Mesenchymal stem cell (in vitro differentiated cells and primary cell): ENCODE measurements at regions not wholly inside any gene's neighbourhood (a gene's known extent, or its start where the extent isn't known, plus 50 kb on each side); places are given as distances from the start of the nearest gene placed in this dataset.
A peak's percentile ranks its signal among the peaks of the same experiment; 100 is the strongest.

ENCODE experiments used
- DNase-seq: peaks from one replicate; pipeline ENCODE4 v3.0.0-alpha.2; 2013
- H2AFZ ChIP-seq: one replicate; pipeline ENCODE4 v1.6.1; 2013; ENCODE audit warnings: low read depth, mild to moderate bottlenecking, control low read depth, inconsistent platforms, low read length, moderate library complexity
- H2AK5ac ChIP-seq: 2 replicates; pipeline ENCODE4 v1.6.1; 2013; ENCODE audit warnings: low read length, moderate library complexity, mild to moderate bottlenecking, inconsistent platforms; ENCODE audit not compliant: severe bottlenecking
- H2BK120ac ChIP-seq: one replicate; pipeline ENCODE4 v1.6.1; 2013; ENCODE audit warnings: low read depth, mild to moderate bottlenecking, inconsistent platforms, low read length, moderate library complexity
- H2BK12ac ChIP-seq, 2 experiments: one replicate each; pipeline ENCODE4 v1.6.1; 2013; ENCODE audit warnings: inconsistent platforms in 2 of 2, low read length in 2 of 2, mild to moderate bottlenecking in 2 of 2, moderate library complexity in 2 of 2, control low read depth in 1 of 2
- H2BK15ac ChIP-seq: one replicate; pipeline ENCODE4 v1.6.1; 2013; ENCODE audit warnings: mild to moderate bottlenecking, low read depth, inconsistent platforms; ENCODE audit not compliant: poor library complexity, severe bottlenecking
- H2BK5ac ChIP-seq: 2 replicates; pipeline ENCODE4 v1.6.1; 2013; ENCODE audit warnings: low read depth, mild to moderate bottlenecking, low read length, control low read depth, inconsistent platforms; ENCODE audit not compliant: poor library complexity, severe bottlenecking
- H3K14ac ChIP-seq, 2 experiments: one replicate each; pipeline ENCODE4 v1.6.1; 2013; ENCODE audit warnings: inconsistent platforms in 2 of 2, low read length in 2 of 2, control low read depth in 1 of 2, mild to moderate bottlenecking in 1 of 2, moderate library complexity in 1 of 2
- H3K18ac ChIP-seq, 2 experiments: one replicate each; pipeline ENCODE4 v1.6.1; 2013; ENCODE audit warnings: inconsistent platforms in 2 of 2, low read length in 2 of 2, control low read depth in 1 of 2, low read depth in 1 of 2, mild to moderate bottlenecking in 1 of 2
- H3K23ac ChIP-seq, 2 experiments: one replicate each; pipeline ENCODE4 v1.6.1; 2013; ENCODE audit warnings: inconsistent platforms in 2 of 2, low read length in 2 of 2, mild to moderate bottlenecking in 2 of 2, moderate library complexity in 2 of 2, control low read depth in 1 of 2
- H3K27ac ChIP-seq: 2 replicates; pipeline ENCODE4 v1.5.1; 2013; ENCODE audit warnings: mild to moderate bottlenecking, moderate library complexity, low read length, control low read depth, inconsistent platforms; ENCODE audit not compliant: poor library complexity, severe bottlenecking
- H3K27me3 ChIP-seq, 2 experiments: 2 replicates each; pipeline versions ENCODE4 v1.6.1 to v1.7.0; 2013; ENCODE audit warnings: low read length in 2 of 2, mild to moderate bottlenecking in 2 of 2, moderate library complexity in 2 of 2, control low read depth in 1 of 2, inconsistent platforms in 1 of 2; ENCODE audit not compliant: control insufficient read depth in 1 of 2, insufficient read depth in 1 of 2
- H3K36me3 ChIP-seq, 2 experiments: 2 replicates each; pipeline versions ENCODE4 v1.6.1 to v1.7.0; 2013; ENCODE audit warnings: low read length in 2 of 2, control low read depth in 1 of 2, inconsistent platforms in 1 of 2, low read depth in 1 of 2, mild to moderate bottlenecking in 1 of 2; ENCODE audit not compliant: insufficient read depth in 2 of 2, control insufficient read depth in 1 of 2
- H3K4ac ChIP-seq, 2 experiments: one replicate each; pipeline ENCODE4 v1.6.1; 2013; ENCODE audit warnings: inconsistent platforms in 2 of 2, low read length in 2 of 2, mild to moderate bottlenecking in 2 of 2, moderate library complexity in 2 of 2, control low read depth in 1 of 2, low read depth in 1 of 2
- H3K4me1 ChIP-seq: 2 replicates; pipeline ENCODE4 v1.6.1; 2013; ENCODE audit warnings: low read depth, low read length, control low read depth; ENCODE audit not compliant: control insufficient read depth, insufficient read depth
- H3K4me2 ChIP-seq: 2 replicates; pipeline ENCODE4 v1.6.1; 2013; ENCODE audit warnings: low read length, mild to moderate bottlenecking, inconsistent platforms; ENCODE audit not compliant: poor library complexity, severe bottlenecking
- H3K4me3 ChIP-seq, 2 experiments: 2 replicates each; pipeline versions ENCODE4 v1.5.1 to v1.7.0; 2013; ENCODE audit warnings: low read length in 2 of 2, mild to moderate bottlenecking in 2 of 2, control low read depth in 1 of 2, low read depth in 1 of 2; ENCODE audit not compliant: insufficient read depth in 1 of 2
- H3K79me1 ChIP-seq: replicated peaks from 2 replicates; pipeline ENCODE4 v1.6.1; 2013; ENCODE audit warnings: mild to moderate bottlenecking, control low read depth, low read length, inconsistent platforms; ENCODE audit not compliant: poor library complexity, severe bottlenecking
- H3K9ac ChIP-seq: 2 replicates; pipeline ENCODE4 v1.7.0; 2013; ENCODE audit warnings: mild to moderate bottlenecking, low read length, moderate library complexity
- H3K9me3 ChIP-seq: 2 replicates; pipeline ENCODE4 v1.7.0; 2013; ENCODE audit warnings: mild to moderate bottlenecking, low read length; ENCODE audit not compliant: control insufficient read depth
- H4K8ac ChIP-seq: one replicate; pipeline ENCODE4 v1.6.1; 2013; ENCODE audit warnings: inconsistent platforms, mild to moderate bottlenecking, low read length, moderate library complexity
- H4K91ac ChIP-seq: one replicate; pipeline ENCODE4 v1.6.1; 2013; ENCODE audit warnings: mild to moderate bottlenecking, low read length, inconsistent platforms
- WGBS: methylation state at CpG from one replicate; pipeline ENCODE4 v1.1.7; 2013; ENCODE audit warnings: mixed read lengths; 5-methylcytosine and 5-hydroxymethylcytosine counted together

- H3K4me2 ChIP-seq = no peak overlapping the region
- no peak overlapping the region for H4K91ac ChIP-seq
- no peak overlapping the region for H2BK15ac ChIP-seq
- H3K27ac ChIP-seq = no peak overlapping the region
- H2AFZ ChIP-seq = no peak overlapping the region
- no peak overlapping the region for H2BK5ac ChIP-seq
- no peak overlapping the region for H2BK12ac ChIP-seq
- no peak overlapping the region for H2AK5ac ChIP-seq
- H3K4me1 ChIP-seq = no peaks in the 10 kb centered on the region
- H3K4ac ChIP-seq = no peak overlapping the region
- H3K9me3 ChIP-seq = no peaks in the 10 kb centered on the region
- H3K36me3 ChIP-seq = no peaks in the 10 kb centered on the region
- no peak overlapping the region for H3K18ac ChIP-seq
- H3K14ac ChIP-seq = no peak overlapping the region
- H3K79me1 ChIP-seq = no peaks in the 10 kb centered on the region
- no peak overlapping the region for H3K9ac ChIP-seq
- H4K8ac ChIP-seq = no peak overlapping the region
- no peak for DNase-seq
- 100% methylated on average over 3 of the region's 3 CpGs for WGBS
- no peak overlapping the region for H3K4me3 ChIP-seq
- H2BK120ac ChIP-seq = no peak overlapping the region
- no peak overlapping the region for H3K23ac ChIP-seq
- no peaks in the 10 kb centered on the region for H3K27me3 ChIP-seq
These were observed 244.2 kb upstream of the DAB2 start for GRCh38 chr5:39668980-39669379.

- Histone ChIP-seq H3K4me1 (no peaks in the 10 kb centered on the region), H2BK15ac (no peak overlapping the region), H4K91ac (peak overlapping the region; percentile 25), H3K4me2 (no peak overlapping the region), H2AK5ac (no peak overlapping the region), H3K4ac (no peak overlapping the region), H3K27ac (no peak overlapping the region), H2BK120ac (no peak overlapping the region), H3K23ac (no peak overlapping the region), H2AFZ (no peak overlapping the region), H3K4me3 (no peak overlapping the region), H4K8ac (no peak overlapping the region), H3K79me1 (no peaks in the 10 kb centered on the region), H2BK5ac (no peak overlapping the region), H3K36me3 (no peaks in the 10 kb centered on the region), H3K27me3 (no peaks in the 10 kb centered on the region), H3K18ac (no peak overlapping the region), H3K14ac (no peak overlapping the region), H2BK12ac (no peak overlapping the region), H3K9me3 (no peaks in the 10 kb centered on the region), H3K9ac (no peak overlapping the region)
- WGBS = 93% methylated on average over 23 of the region's 23 CpGs
- no peak for DNase-seq
These were observed 240.5 kb upstream of the DAB2 start for GRCh38 chr5:39665328-39665727.

GRCh38 chr5:39662945-39663344 is 238.2 kb upstream of the DAB2 start:
- H2BK120ac ChIP-seq = no peak overlapping the region
- no peak overlapping the region for H3K23ac ChIP-seq
- H3K4ac ChIP-seq = no peak overlapping the region
- no CpG with 5 or more reads among the region's 3 CpGs for WGBS
- DNase-seq = no peak
- H4K91ac ChIP-seq = no peak overlapping the region
- H3K79me1 ChIP-seq = no peaks in the 10 kb centered on the region
- no peak overlapping the region for H3K27ac ChIP-seq
- H2AFZ ChIP-seq = no peak overlapping the region
- no peak overlapping the region for H2BK12ac ChIP-seq
- H3K14ac ChIP-seq = no peak overlapping the region
- H3K36me3 ChIP-seq = no peaks in the 10 kb centered on the region
- H3K4me1 ChIP-seq = no peaks in the 10 kb centered on the region
- H2AK5ac ChIP-seq = no peak overlapping the region
- H3K4me3 ChIP-seq = no peak overlapping the region
- H3K9me3 ChIP-seq = no peaks in the 10 kb centered on the region
- no peak overlapping the region for H2BK15ac ChIP-seq
- no peak overlapping the region for H3K18ac ChIP-seq
- H2BK5ac ChIP-seq = no peak overlapping the region
- no peak overlapping the region for H3K4me2 ChIP-seq
- H4K8ac ChIP-seq = no peak overlapping the region
- H3K27me3 ChIP-seq = no peaks in the 10 kb centered on the region
- H3K9ac ChIP-seq = no peak overlapping the region

- H3K23ac ChIP-seq = no peak overlapping the region
- H3K79me1 ChIP-seq = no peaks in the 10 kb centered on the region
- no peak overlapping the region for H4K8ac ChIP-seq
- H4K91ac ChIP-seq = no peak overlapping the region
- no peak overlapping the region for H3K27ac ChIP-seq
- no peak overlapping the region for H3K4me2 ChIP-seq
- no peak overlapping the region for H3K18ac ChIP-seq
- no peaks in the 10 kb centered on the region for H3K36me3 ChIP-seq
- no peak overlapping the region for H3K14ac ChIP-seq
- H3K9me3 ChIP-seq = no peaks in the 10 kb centered on the region
- no peaks in the 10 kb centered on the region for H3K4me1 ChIP-seq
- no peak overlapping the region for H3K4ac ChIP-seq
- H2BK5ac ChIP-seq = no peak overlapping the region
- peak; percentile 61 for DNase-seq
- no peaks in the 10 kb centered on the region for H3K27me3 ChIP-seq
- no peak overlapping the region for H2AK5ac ChIP-seq
- no peak overlapping the region for H2BK12ac ChIP-seq
- H2BK120ac ChIP-seq = no peak overlapping the region
- no peak overlapping the region for H2BK15ac ChIP-seq
- H3K9ac ChIP-seq = peak overlapping the region; percentile 40
- H2AFZ ChIP-seq = no peak overlapping the region
- H3K4me3 ChIP-seq = no peak overlapping the region
These were observed 236.4 kb upstream of the DAB2 start for GRCh38 chr5:39661026-39661779.
